OCI-LY1 (cell line): ENCODE measurements at regions not wholly inside any gene's neighbourhood (a gene's known extent, or its start where the extent isn't known, plus 50 kb on each side); places are given as distances from the start of the nearest gene placed in this dataset.

Experiments
- H2AFZ ChIP-seq: fragments of 200-600 bp; sonication (generic), shearing (Covaris generic); 2 replicates; pipeline ENCODE4 v1.6.0; 2014; ENCODE audit warnings: antibody characterized with exemption, mild to moderate bottlenecking, low read length
- H3F3A ChIP-seq: fragments of 200-600 bp; sonication (generic), shearing (Covaris generic); 2 replicates; pipeline ENCODE4 v1.6.0; 2014; ENCODE audit warnings: mild to moderate bottlenecking, antibody characterized with exemption, low read length, moderate library complexity; ENCODE audit not compliant: insufficient read depth
- H3K27ac ChIP-seq: fragments of 200-600 bp; sonication (generic); 2 replicates; pipeline ENCODE4 v1.5.1; 2014; ENCODE audit warnings: low read length, mixed run types, mild to moderate bottlenecking, low read depth; ENCODE audit not compliant: poor library complexity, severe bottlenecking
- H3K27me3 ChIP-seq: fragments of 200-600 bp; sonication (generic); 2 replicates; pipeline ENCODE4 v1.6.0; 2014; ENCODE audit warnings: antibody characterized with exemption, mild to moderate bottlenecking, low read length, moderate library complexity; ENCODE audit not compliant: insufficient read depth
- H3K36me3 ChIP-seq: fragments of 200-600 bp; sonication (generic); 2 replicates; pipeline ENCODE4 v1.6.1; 2014; ENCODE audit warnings: mild to moderate bottlenecking, antibody characterized with exemption, low read length, moderate library complexity, mixed read lengths; ENCODE audit not compliant: insufficient read depth
- H3K4me1 ChIP-seq: fragments of 200-600 bp; sonication (generic); 2 replicates; pipeline ENCODE4 v1.5.1; 2014; ENCODE audit warnings: mild to moderate bottlenecking, low read length, moderate library complexity; ENCODE audit not compliant: insufficient read depth, severe bottlenecking
- H3K4me2 ChIP-seq: fragments of 200-600 bp; sonication (generic), shearing (Covaris generic); 2 replicates; pipeline ENCODE4 v1.6.1; 2014; ENCODE audit warnings: low read length
- H3K4me3 ChIP-seq: fragments of 200-600 bp; sonication (generic); 2 replicates; pipeline ENCODE4 v1.5.1; 2014; ENCODE audit warnings: low read length, low read depth, mild to moderate bottlenecking, mixed read lengths; ENCODE audit not compliant: poor library complexity, severe bottlenecking
- H3K79me2 ChIP-seq: fragments of 200-600 bp; shearing (Covaris generic); 2 replicates; pipeline ENCODE4 v1.6.1; 2016; ENCODE audit warnings: mixed run types, low read length, mixed read lengths; ENCODE audit not compliant: insufficient read depth
- H3K9ac ChIP-seq: fragments of 200-600 bp; sonication (generic), shearing (Covaris generic); 2 replicates; pipeline ENCODE4 v1.6.1; 2014; ENCODE audit warnings: mild to moderate bottlenecking, low read length, mixed read lengths
- H3K9me2 ChIP-seq: fragments of 200-600 bp; sonication (generic), shearing (Covaris generic); 2 replicates; pipeline ENCODE4 v1.6.1; 2014; ENCODE audit warnings: low read depth, mild to moderate bottlenecking, low read length, mixed read lengths
- H3K9me3 ChIP-seq: fragments of 200-600 bp; shearing (Covaris generic); 2 replicates; pipeline ENCODE4 v1.6.1; 2014; ENCODE audit warnings: low read length, mixed read lengths
- H4K20me1 ChIP-seq: fragments of 200-600 bp; sonication (generic), shearing (Covaris generic); 2 replicates; pipeline ENCODE4 v1.6.0; 2016; ENCODE audit warnings: mild to moderate bottlenecking, low read length; ENCODE audit not compliant: insufficient read depth
- EZH2 ChIP-seq: fragments of 200-600 bp; sonication (generic), shearing (Covaris generic); IDR thresholded peaks from 2 replicates; pipeline ENCODE4 v1.8.0; 2017; ENCODE audit warnings: borderline replicate concordance, mixed run types, mild to moderate bottlenecking, antibody characterized with exemption, low read length, moderate library complexity, mixed read lengths
- TF ChIP-seq, protein P1 (sequence below): fragments of 200-600 bp; sonication (generic), shearing (Covaris generic); IDR thresholded peaks from 2 replicates; pipeline ENCODE4 v1.5.1; 2017; ENCODE audit warnings: mild to moderate bottlenecking, antibody characterized with exemption, low read length, moderate library complexity, mixed read lengths

DNA sequence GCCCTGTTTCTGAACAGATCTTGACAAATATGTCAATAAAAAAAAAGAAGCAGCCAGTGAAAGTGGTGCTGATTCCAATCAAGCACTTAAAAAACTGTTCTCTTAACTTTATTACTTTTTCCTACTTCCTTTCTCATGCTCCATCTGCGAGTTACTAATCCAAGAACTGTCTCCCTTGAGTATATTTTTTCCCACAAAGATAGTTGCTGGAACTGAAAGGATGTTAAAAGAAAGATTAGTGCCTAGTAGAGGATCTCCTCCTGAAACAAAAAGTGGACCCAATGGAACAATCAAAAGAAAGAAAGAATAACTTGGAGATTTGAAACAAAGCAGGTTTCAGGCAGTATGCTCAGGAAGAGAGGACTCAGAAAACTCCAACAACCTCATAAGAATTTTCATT lies 1034.8 kb downstream of the PCDH17 start:
- no peak overlapping the region for H2AFZ ChIP-seq
- H3K79me2 ChIP-seq = no peaks in the 10 kb centered on the region
- TF ChIP-seq EZH2 = no peak
- TF ChIP-seq, protein P1, sequence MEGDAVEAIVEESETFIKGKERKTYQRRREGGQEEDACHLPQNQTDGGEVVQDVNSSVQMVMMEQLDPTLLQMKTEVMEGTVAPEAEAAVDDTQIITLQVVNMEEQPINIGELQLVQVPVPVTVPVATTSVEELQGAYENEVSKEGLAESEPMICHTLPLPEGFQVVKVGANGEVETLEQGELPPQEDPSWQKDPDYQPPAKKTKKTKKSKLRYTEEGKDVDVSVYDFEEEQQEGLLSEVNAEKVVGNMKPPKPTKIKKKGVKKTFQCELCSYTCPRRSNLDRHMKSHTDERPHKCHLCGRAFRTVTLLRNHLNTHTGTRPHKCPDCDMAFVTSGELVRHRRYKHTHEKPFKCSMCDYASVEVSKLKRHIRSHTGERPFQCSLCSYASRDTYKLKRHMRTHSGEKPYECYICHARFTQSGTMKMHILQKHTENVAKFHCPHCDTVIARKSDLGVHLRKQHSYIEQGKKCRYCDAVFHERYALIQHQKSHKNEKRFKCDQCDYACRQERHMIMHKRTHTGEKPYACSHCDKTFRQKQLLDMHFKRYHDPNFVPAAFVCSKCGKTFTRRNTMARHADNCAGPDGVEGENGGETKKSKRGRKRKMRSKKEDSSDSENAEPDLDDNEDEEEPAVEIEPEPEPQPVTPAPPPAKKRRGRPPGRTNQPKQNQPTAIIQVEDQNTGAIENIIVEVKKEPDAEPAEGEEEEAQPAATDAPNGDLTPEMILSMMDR = no peak
- H3K9ac ChIP-seq = no peak overlapping the region
- no peak overlapping the region for H3K27ac ChIP-seq
- H3K36me3 ChIP-seq = no peaks in the 10 kb centered on the region
- no peaks in the 10 kb centered on the region for H3K9me3 ChIP-seq
- H3K4me2 ChIP-seq = no peak overlapping the region
- H3F3A ChIP-seq = no peaks in the 10 kb centered on the region
- H3K4me1 ChIP-seq = no peaks in the 10 kb centered on the region
- H3K4me3 ChIP-seq = no peak overlapping the region
- H4K20me1 ChIP-seq = no peaks in the 10 kb centered on the region
- H3K9me2 ChIP-seq = no peaks in the 10 kb centered on the region
- no peaks in the 10 kb centered on the region for H3K27me3 ChIP-seq

DNA sequence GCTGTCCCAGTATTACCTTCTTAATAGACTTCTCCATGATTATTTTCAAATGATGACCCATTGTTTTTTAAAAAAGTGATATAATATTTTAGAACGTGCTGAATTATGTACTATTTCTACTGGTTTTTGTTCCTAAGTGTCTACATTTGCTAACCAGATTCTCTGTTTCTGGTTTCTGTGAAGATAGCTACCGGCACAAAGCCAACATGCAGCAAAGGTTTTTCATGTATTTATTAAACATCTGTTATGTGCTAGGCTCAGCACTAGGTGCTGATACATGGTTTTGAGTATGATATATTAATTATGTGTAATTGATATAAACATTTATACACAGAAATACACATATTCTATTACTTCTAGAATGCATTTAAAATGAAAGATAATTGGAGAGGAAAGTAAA lies 1035.6 kb downstream of the PCDH17 start:
- TF ChIP-seq, protein P1 = no peak
- no peak for TF ChIP-seq EZH2
- H3K4me1 ChIP-seq = no peaks in the 10 kb centered on the region
- H3K36me3 ChIP-seq = no peaks in the 10 kb centered on the region

DNA sequence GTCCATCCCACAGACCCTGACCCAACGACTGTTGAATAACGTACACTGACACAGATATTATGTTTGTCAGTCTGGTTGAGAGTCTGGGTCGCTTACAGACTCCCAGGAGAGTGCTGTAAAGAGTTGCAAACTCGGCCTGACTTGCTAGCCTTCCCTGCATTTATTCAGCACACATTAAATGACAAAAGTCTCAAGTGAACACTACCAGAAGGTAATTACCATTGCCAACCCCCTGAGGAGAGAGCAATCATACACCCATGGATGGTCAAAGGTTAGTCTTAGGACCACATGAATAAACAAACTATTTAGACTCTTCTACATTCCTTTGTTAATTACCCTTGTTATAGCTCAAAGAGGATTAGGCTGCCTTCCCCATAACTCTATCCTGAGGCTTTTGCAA lies 1048.6 kb downstream of the PCDH17 start:
- Histone ChIP-seq H3K27ac (no peak overlapping the region), H3K36me3 (no peaks in the 10 kb centered on the region), H3K27me3 (no peaks in the 10 kb centered on the region), H3F3A (no peaks in the 10 kb centered on the region), H3K79me2 (no peaks in the 10 kb centered on the region), H3K4me3 (no peak overlapping the region), H2AFZ (no peak overlapping the region), H4K20me1 (no peaks in the 10 kb centered on the region), H3K9me2 (no peaks in the 10 kb centered on the region), H3K9me3 (no peaks in the 10 kb centered on the region), H3K4me1 (no peaks in the 10 kb centered on the region), H3K9ac (no peak overlapping the region), H3K4me2 (no peak overlapping the region)
- no peak for TF ChIP-seq EZH2
- TF ChIP-seq, protein P1 = no peak

More for the DNA sequence above, 1035.6 kb downstream of the PCDH17 start:
- Histone ChIP-seq H2AFZ (no peak overlapping the region), H3K27me3 (no peaks in the 10 kb centered on the region), H3K9ac (no peak overlapping the region), H3K79me2 (no peaks in the 10 kb centered on the region), H3K27ac (no peak overlapping the region), H4K20me1 (no peaks in the 10 kb centered on the region), H3K9me3 (no peaks in the 10 kb centered on the region), H3K4me3 (no peak overlapping the region), H3F3A (no peaks in the 10 kb centered on the region), H3K9me2 (no peaks in the 10 kb centered on the region), H3K4me2 (no peak overlapping the region)
